Mesothelial cell of epicardium (in vitro differentiated cells): ENCODE measurements at regions not wholly inside any gene's neighbourhood (a gene's known extent, or its start where the extent isn't known, plus 50 kb on each side); places are given as distances from the start of the nearest gene placed in this dataset.
A peak's percentile ranks its signal among the peaks of the same experiment; 100 is the strongest.
"Not testable (repeated sequence)": the region's sequence is repeated elsewhere in the genome, so short reads cannot be mapped to it uniquely, and the experiment has no call there.

Source experiments
- DNase-seq, 2 experiments: peaks; one replicate each; pipeline ENCODE4 v3.0.0; 2021; ENCODE audit warnings: low spot score in 2 of 2; ENCODE audit not compliant: unreplicated experiment in 2 of 2
- H3K27ac Mint-ChIP-seq: 2 replicates; pipeline ENCODE4 v1.8.0; 2021; ENCODE audit warnings: mixed read lengths
- H3K27me3 Mint-ChIP-seq: 2 replicates; pipeline ENCODE4 v1.8.0; 2021; ENCODE audit warnings: low read depth, mixed read lengths
- H3K36me3 Mint-ChIP-seq: 2 replicates; pipeline ENCODE4 v1.8.0; 2021; ENCODE audit warnings: mixed read lengths
- H3K4me1 Mint-ChIP-seq: 2 replicates; pipeline ENCODE4 v1.8.0; 2021; ENCODE audit warnings: mixed read lengths
- H3K4me3 Mint-ChIP-seq: 2 replicates; pipeline ENCODE4 v1.8.0; 2021; ENCODE audit warnings: mild to moderate bottlenecking, moderate library complexity, mixed read lengths
- H3K9me3 Mint-ChIP-seq: 2 replicates; pipeline ENCODE4 v1.8.0; 2021; ENCODE audit warnings: mixed read lengths
- TF ChIP-seq, protein P1 (sequence below): fragments of 200-600 bp; sonication (generic); IDR thresholded peaks from one replicate; pipeline ENCODE4 v1.5.0; 2021; ENCODE audit warnings: antibody characterized with exemption; ENCODE audit not compliant: unreplicated experiment

DNA sequence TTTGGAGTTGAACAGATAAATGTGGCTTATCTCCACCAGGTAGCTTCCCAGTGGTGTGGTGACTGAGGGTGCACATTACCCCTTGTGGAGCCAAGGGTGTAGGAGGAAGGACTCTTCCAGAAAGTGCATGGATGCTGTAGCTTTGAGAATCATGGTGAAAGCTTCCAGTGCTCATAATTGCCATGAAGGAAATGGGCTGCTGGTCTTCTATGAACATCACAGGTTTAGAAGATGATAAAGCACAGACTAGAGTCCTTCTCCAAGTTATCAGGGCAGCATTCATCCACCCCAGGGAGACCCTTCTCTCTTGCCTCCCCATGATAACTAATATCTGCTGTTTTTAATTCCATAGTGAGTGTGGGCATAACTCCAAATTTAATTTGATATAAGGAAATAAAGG, 93.4 kb upstream of the CHD1 start:
- TF ChIP-seq, protein P1, sequence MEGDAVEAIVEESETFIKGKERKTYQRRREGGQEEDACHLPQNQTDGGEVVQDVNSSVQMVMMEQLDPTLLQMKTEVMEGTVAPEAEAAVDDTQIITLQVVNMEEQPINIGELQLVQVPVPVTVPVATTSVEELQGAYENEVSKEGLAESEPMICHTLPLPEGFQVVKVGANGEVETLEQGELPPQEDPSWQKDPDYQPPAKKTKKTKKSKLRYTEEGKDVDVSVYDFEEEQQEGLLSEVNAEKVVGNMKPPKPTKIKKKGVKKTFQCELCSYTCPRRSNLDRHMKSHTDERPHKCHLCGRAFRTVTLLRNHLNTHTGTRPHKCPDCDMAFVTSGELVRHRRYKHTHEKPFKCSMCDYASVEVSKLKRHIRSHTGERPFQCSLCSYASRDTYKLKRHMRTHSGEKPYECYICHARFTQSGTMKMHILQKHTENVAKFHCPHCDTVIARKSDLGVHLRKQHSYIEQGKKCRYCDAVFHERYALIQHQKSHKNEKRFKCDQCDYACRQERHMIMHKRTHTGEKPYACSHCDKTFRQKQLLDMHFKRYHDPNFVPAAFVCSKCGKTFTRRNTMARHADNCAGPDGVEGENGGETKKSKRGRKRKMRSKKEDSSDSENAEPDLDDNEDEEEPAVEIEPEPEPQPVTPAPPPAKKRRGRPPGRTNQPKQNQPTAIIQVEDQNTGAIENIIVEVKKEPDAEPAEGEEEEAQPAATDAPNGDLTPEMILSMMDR = no peak
- H3K9me3 Mint-ChIP-seq = no peaks in the 10 kb centered on the region
- no peaks in the 10 kb centered on the region for H3K36me3 Mint-ChIP-seq
- DNase-seq = no peak
- no peak overlapping the region for H3K27ac Mint-ChIP-seq
- H3K4me3 Mint-ChIP-seq = no peak overlapping the region
- peaks cover 8% of the 10 kb centered on the region for H3K4me1 Mint-ChIP-seq
- H3K27me3 Mint-ChIP-seq = no peaks in the 10 kb centered on the region

DNA sequence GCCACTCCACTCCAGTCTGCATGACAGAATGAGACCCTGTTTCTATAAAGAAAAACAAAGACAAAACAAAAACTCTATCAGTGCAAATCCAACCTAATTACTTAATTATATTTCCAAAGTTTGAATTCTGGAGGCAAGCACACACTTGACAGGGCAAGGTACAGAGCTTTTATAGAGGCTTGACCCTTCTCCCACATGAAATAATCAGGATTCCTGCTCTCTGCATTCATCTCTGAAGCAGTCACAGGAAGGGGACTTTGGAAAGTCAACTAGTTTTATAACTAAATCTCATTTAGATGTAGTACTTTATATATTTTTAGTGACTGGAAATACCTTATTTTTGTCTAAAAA, 91.9 kb upstream of the CHD1 start:
- Mint-ChIP-seq H3K36me3 (no peaks in the 10 kb centered on the region), H3K27me3 (no peaks in the 10 kb centered on the region), H3K9me3 (peaks cover 6% of the 10 kb centered on the region), H3K4me1 (peaks cover 8% of the 10 kb centered on the region), H3K27ac (no peak overlapping the region), H3K4me3 (no peak overlapping the region)
- no peak for DNase-seq
- TF ChIP-seq, protein P1 = no peak

DNA sequence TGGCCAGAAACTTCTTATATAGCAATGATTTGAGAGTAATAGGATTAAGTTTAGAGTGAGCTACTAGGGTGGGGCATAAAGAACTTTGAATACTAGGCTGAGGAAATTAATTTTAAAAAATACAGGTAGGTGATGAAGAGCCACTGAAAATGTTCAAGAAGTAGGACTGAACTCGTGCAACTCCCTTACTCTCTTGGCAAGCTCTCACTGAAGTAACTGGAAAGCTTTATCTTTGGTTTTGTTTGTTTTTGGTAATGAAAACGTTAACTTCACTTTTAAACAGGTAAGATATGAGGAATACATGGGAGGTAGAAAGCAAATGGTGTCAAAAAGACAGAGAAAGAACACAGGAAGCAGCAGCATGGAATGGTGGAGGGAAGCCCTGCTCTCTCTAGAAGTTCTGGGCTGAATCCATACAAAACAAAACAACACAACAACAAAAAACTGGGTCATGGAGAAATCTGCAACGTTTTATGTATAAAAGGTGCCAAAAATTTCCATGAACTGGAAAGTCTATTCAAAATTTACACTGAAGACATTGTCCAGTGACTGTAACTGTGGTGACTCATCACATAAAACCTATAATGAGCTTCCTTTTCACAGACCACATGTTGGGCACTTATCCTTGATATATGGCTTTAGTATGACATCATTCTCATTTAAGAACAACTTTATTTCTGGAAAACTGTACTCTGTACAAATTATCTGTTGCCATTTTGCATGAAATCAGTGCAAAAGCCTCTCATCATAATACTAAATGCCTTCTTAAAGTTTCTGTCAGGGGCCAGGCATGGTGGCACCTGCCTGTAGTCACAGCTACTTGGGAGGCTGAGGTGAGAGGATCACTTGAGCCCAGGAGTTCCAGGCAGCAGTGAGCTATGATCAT, 91.2 kb upstream of the CHD1 start:
- peak overlapping the region; percentile 2 for H3K27ac Mint-ChIP-seq

DNA sequence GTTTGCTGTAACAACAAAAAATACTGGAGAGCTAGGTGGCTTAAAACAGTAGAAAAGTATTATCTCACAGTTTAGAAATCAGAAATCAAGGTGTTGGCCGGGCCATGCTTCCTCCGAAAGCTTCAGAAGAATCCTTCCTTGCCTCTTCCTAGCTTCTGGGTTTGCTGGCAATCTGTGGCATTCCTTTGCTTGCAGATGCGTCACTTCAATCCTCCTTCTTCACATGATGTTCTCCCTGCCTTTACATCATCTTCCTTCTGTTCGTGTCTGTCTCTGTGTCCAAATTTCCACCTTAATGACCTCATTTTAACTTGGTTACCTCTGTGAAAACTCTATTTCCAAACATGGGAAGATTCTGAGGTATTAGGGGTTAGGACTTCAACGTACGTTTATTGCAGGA, 90.4 kb upstream of the CHD1 start:
- H3K27ac Mint-ChIP-seq = no peak overlapping the region

More for the DNA sequence above, 91.2 kb upstream of the CHD1 start:
- H3K27me3 Mint-ChIP-seq = no peaks in the 10 kb centered on the region
- peaks cover 8% of the 10 kb centered on the region for H3K4me1 Mint-ChIP-seq
- no peak for DNase-seq
- peaks cover 12% of the 10 kb centered on the region for H3K9me3 Mint-ChIP-seq
- TF ChIP-seq, protein P1 = no peak
- H3K36me3 Mint-ChIP-seq = peaks cover 2% of the 10 kb centered on the region
- H3K4me3 Mint-ChIP-seq = no peak overlapping the region

DNA sequence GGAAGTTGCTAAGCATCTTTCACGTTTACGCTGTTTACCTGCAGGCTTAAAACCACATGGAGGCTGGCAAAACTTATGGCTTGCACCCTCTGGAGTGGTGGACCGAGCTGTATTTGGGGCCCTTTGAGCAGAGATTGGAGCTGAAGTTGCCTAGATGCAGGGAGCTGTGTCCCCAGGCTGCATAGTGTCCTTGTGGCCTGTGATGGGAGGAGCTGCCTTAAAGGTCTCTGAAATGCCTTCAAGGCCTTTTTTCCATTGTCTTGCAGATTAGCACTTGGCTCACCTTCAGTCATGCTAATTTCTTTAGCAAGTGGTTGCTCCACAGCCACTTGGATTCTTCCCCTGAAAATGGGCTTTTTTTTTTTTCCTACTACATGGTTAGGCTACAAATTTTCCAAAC, 81.5 kb upstream of the CHD1 start:
- H3K27ac Mint-ChIP-seq = no peak overlapping the region
- TF ChIP-seq, protein P1 = no peak
- no peak for DNase-seq
- no peaks in the 10 kb centered on the region for H3K27me3 Mint-ChIP-seq
- H3K9me3 Mint-ChIP-seq = peaks cover 10% of the 10 kb centered on the region
- no peaks in the 10 kb centered on the region for H3K4me1 Mint-ChIP-seq
- no peak overlapping the region for H3K4me3 Mint-ChIP-seq
- no peaks in the 10 kb centered on the region for H3K36me3 Mint-ChIP-seq

More for the DNA sequence above, 90.4 kb upstream of the CHD1 start:
- Mint-ChIP-seq H3K27me3 (no peaks in the 10 kb centered on the region), H3K9me3 (peaks cover 17% of the 10 kb centered on the region), H3K36me3 (peaks cover 2% of the 10 kb centered on the region), H3K4me3 (no peak overlapping the region), H3K4me1 (peaks cover 8% of the 10 kb centered on the region)
- TF ChIP-seq, protein P1 = no peak
- DNase-seq = no peak

DNA sequence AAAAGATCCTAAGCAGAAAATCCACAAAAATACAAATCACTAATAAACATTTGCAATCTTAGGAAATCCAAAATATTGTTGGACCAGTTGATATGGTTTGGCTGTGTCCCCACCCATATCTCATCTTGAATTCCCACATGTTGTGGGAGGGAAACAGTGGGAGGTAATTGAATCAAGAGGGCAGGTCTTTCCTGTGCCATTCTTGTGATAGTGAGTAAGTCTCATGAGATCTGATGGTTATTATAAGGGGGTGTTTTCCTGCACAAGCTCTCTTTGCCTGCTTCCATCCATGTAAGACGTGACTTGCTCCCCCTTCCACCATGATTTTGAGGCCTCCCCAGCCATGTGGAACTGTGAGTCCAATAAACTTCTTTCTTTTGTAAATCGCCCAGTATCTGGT, 79.2 kb upstream of the CHD1 start:
- H3K36me3 Mint-ChIP-seq, H3K9me3 Mint-ChIP-seq: not testable (repeated sequence)

More for the DNA sequence above, 79.2 kb upstream of the CHD1 start:
- not testable (repeated sequence) for H3K4me1 Mint-ChIP-seq, DNase-seq, H3K4me3 Mint-ChIP-seq, H3K27me3 Mint-ChIP-seq, H3K27ac Mint-ChIP-seq
